ENCODE measurements at regions not wholly inside any gene's neighbourhood (a gene's known extent, or its start where the extent isn't known, plus 50 kb on each side); places are given as distances from the start of the nearest gene placed in this dataset.

DNA sequence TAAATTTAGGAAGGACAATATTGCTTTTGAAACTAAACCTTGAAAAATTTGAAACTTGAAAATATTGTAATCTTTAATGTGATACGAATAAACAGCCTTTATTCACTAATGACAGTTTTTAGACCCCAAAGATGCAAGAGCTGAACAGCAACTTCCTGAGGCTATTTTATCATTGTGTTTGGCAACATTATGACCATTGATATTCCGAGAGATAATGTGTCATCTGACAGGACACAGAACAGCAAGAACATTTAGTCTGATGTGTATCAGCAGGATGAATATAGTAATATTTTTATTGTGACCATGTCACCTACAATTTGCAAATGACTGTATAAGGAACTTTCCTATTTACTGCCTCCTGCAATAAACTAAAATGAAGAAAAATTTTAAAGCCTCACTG is 316.0 kb downstream of the ADAM29 start:
- Mint-ChIP-seq H3K36me3 (ENCODE audit: low read depth) (peaks cover 4% of the 10 kb centered on the region), H3K4me1 (ENCODE audit: low read depth) (no peaks in the 10 kb centered on the region), H3K4me3 (ENCODE audit: unreplicated experiment) (no peak overlapping the region), H3K27me3 (ENCODE audit: low read depth) (peaks cover 4% of the 10 kb centered on the region), H3K27ac (ENCODE audit: unreplicated experiment) (no peak overlapping the region), H3K9me3 (ENCODE audit: low read depth) (no peaks in the 10 kb centered on the region)
- TF ChIP-seq, protein P1, sequence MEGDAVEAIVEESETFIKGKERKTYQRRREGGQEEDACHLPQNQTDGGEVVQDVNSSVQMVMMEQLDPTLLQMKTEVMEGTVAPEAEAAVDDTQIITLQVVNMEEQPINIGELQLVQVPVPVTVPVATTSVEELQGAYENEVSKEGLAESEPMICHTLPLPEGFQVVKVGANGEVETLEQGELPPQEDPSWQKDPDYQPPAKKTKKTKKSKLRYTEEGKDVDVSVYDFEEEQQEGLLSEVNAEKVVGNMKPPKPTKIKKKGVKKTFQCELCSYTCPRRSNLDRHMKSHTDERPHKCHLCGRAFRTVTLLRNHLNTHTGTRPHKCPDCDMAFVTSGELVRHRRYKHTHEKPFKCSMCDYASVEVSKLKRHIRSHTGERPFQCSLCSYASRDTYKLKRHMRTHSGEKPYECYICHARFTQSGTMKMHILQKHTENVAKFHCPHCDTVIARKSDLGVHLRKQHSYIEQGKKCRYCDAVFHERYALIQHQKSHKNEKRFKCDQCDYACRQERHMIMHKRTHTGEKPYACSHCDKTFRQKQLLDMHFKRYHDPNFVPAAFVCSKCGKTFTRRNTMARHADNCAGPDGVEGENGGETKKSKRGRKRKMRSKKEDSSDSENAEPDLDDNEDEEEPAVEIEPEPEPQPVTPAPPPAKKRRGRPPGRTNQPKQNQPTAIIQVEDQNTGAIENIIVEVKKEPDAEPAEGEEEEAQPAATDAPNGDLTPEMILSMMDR (IDR thresholded peaks at IDR 0.05) = no peak
- no peak for DNase-seq (ENCODE audit: low spot score)

DNA sequence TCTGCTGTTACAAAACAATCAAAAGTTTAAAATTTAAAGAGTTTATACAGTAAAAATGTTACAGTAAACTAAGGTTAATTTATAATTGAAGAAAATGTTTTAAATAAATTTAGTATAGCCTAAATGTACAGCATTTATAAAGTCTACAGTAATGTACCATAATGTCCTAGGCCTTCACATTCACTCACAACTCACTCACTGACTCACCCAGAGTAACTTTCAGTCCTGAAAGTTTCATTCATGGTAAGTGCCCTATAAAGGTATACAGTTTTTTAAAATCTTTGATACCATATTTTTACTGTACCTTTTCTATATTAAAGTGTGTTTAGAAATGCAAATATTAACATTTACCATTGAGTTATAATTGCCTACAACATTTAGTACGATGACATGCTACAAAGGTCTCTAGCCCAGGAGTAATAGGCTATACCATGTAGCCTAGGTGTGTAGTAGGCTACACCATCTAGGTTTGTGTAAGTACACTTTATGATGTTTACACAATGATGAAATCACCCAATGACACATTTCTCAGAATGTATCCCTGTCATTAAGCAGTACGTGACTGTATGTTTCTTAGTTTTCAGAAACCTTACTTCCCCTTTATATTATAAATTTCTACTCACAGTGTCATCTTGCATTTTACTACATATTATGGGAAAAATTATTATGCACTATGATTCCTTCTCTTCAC is 320.8 kb downstream of the ADAM29 start:
- no peaks in the 10 kb centered on the region for H3K27me3 Mint-ChIP-seq (ENCODE audit: low read depth)
- no peaks in the 10 kb centered on the region for H3K9me3 Mint-ChIP-seq (ENCODE audit: low read depth)
- H3K36me3 Mint-ChIP-seq (ENCODE audit: low read depth) = peaks cover 3% of the 10 kb centered on the region
- no peak overlapping the region for H3K27ac Mint-ChIP-seq (ENCODE audit: unreplicated experiment)
- TF ChIP-seq, protein P1 (IDR thresholded peaks at IDR 0.05) = no peak
- no peak for DNase-seq (ENCODE audit: low spot score)
- no peaks in the 10 kb centered on the region for H3K4me1 Mint-ChIP-seq (ENCODE audit: low read depth)
- H3K4me3 Mint-ChIP-seq (ENCODE audit: unreplicated experiment) = no peak overlapping the region

DNA sequence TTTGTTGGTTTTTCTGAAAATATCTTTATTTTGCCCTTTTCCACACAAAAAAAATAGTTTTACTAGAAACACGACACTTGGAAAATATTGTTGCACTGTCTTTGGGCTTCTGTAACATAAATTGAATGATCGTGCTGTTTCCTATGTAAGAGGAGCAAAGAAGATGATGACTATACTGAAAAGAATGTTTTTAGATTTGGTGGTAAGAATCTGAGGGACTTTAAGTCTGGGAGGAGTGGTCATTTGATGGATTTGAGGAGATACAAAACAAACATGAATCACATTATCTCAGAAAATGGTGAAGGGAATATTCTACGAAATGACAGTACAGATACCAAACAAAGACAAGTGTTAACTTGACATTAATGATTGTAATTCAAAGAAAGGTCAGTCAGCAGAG is 328.8 kb downstream of the ADAM29 start:
- Mint-ChIP-seq H3K27me3 (ENCODE audit: low read depth) (no peaks in the 10 kb centered on the region), H3K9me3 (ENCODE audit: low read depth) (peaks cover 5% of the 10 kb centered on the region), H3K27ac (ENCODE audit: unreplicated experiment) (peak overlapping the region; percentile 25), H3K36me3 (ENCODE audit: low read depth) (no peaks in the 10 kb centered on the region), H3K4me3 (ENCODE audit: unreplicated experiment) (no peak overlapping the region), H3K4me1 (ENCODE audit: low read depth) (peaks cover 17% of the 10 kb centered on the region)
- TF ChIP-seq, protein P1 (IDR thresholded peaks at IDR 0.05) = no peak
- no peak for DNase-seq (ENCODE audit: low spot score)

DNA sequence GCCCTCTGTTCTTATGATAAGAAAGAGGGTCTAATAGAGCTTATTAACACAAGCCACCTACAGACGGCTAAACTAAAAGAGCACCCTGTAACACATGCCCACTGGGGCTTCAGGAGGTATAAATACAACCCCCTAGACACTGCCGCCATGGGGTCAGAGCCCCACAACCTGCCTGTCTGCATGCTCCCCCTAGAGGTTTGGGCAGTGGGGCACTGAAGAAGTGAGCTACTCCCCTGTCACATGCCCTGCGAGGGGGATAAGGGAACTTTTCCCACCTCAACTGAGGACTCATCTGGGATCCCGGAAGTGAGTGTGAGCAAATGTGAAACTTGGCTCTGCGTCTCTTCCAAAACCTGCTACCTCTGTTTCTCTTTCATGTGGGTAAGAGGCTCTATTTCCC is 334.5 kb downstream of the ADAM29 start:
- TF ChIP-seq, protein P1 (IDR thresholded peaks at IDR 0.05) = no peak
- no peak overlapping the region for H3K4me3 Mint-ChIP-seq (ENCODE audit: unreplicated experiment)
- DNase-seq (ENCODE audit: low spot score) = peak; percentile 49
- H3K36me3 Mint-ChIP-seq (ENCODE audit: low read depth) = no peaks in the 10 kb centered on the region
- H3K27ac Mint-ChIP-seq (ENCODE audit: unreplicated experiment) = no peak overlapping the region
- no peaks in the 10 kb centered on the region for H3K27me3 Mint-ChIP-seq (ENCODE audit: low read depth)
- peaks cover 3% of the 10 kb centered on the region for H3K9me3 Mint-ChIP-seq (ENCODE audit: low read depth)
- H3K4me1 Mint-ChIP-seq (ENCODE audit: low read depth) = peaks cover under 1% of the 10 kb centered on the region

DNA sequence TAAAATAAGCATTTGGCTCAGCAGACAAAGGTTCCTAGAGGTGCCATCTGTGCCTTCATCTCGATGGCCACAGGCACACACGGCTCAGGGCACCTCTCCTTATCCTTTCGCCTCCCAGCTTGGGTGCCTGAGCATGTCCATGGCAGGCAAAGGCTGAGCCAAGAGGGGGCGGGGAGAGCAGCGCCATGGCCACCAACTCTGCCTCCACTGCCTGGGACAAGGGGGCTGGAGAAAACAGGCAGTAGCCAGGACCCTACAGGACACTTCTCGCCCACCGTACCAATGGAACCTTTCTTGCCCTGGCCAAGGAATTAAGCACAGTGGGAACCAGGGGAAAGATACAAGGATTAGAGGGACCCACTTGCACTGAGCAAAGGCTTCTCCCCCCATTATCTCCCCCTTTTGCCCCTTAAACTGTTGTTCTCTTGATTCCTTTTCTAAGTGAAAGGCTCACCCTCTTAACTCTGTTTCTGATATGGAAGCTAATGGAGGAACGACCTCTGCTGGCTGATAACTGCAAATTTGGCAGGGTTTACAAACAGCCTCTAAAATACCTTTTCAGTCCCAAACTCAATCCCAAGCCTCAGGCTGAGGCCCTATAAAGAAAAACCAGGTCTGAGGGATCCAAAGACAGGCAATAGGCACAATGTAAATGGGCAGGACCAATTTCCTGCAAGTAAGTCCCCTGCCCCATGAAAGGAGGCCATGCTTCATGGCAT is 335.2 kb downstream of the ADAM29 start:
- Mint-ChIP-seq H3K4me3 (ENCODE audit: unreplicated experiment) (no peak overlapping the region), H3K27me3 (ENCODE audit: low read depth) (no peaks in the 10 kb centered on the region), H3K27ac (ENCODE audit: unreplicated experiment) (no peak overlapping the region), H3K9me3 (ENCODE audit: low read depth) (peaks cover 3% of the 10 kb centered on the region), H3K36me3 (ENCODE audit: low read depth) (no peaks in the 10 kb centered on the region), H3K4me1 (ENCODE audit: low read depth) (no peaks in the 10 kb centered on the region)
- TF ChIP-seq, protein P1 (IDR thresholded peaks at IDR 0.05) = peak; percentile 59
- DNase-seq (ENCODE audit: low spot score) = peak; percentile 44

All from chondrocyte (in vitro differentiated cells).